Stimulated activated CD8-positive, alpha-beta memory T cell treated with anti-CD3 and anti-CD28 coated beads, Interleukin-4, amount 100 ng/mL, for 4 hours (primary cell): ENCODE measurements at regions not wholly inside any gene's neighbourhood (a gene's known extent, or its start where the extent isn't known, plus 50 kb on each side); places are given as distances from the start of the nearest gene placed in this dataset.

Experiments
- DNase-seq, 2 donors: peaks; one replicate each; pipeline ENCODE4 v3.0.0-alpha.2; 2020; ENCODE audit warnings: low read depth in 2 of 2, low spot score in 1 of 2

GRCh38 chr3:30354513-30354912 lies 251.9 kb upstream of the TGFBR2 start:
- DNase-seq = no peak

- DNase-seq = no peak
Observed at GRCh38 chr3:30354972-30355371, 251.4 kb upstream of the TGFBR2 start.

GRCh38 chr3:30355622-30356021 lies 250.8 kb upstream of the TGFBR2 start:
- no peak for DNase-seq

GRCh38 chr3:30356866-30357753 lies 249.3 kb upstream of the TGFBR2 start:
- no peak for DNase-seq

GRCh38 chr3:30357897-30358296 lies 248.5 kb upstream of the TGFBR2 start:
- DNase-seq = no peak

- no peak for DNase-seq
Observed at GRCh38 chr3:30358871-30359270, 247.5 kb upstream of the TGFBR2 start.

GRCh38 chr3:30368978-30369377 lies 237.4 kb upstream of the TGFBR2 start:
- DNase-seq = no peak

GRCh38 chr3:30370681-30371271 lies 235.6 kb upstream of the TGFBR2 start:
- DNase-seq = no peak

- DNase-seq = no peak
Observed at GRCh38 chr3:30372837-30373236, 233.6 kb upstream of the TGFBR2 start.

- no peak for DNase-seq
Observed at GRCh38 chr3:30384546-30385072, 221.8 kb upstream of the TGFBR2 start.

- DNase-seq = no peak
Observed at GRCh38 chr3:30393079-30393478, 213.3 kb upstream of the TGFBR2 start.

GRCh38 chr3:30397030-30397429 lies 209.4 kb upstream of the TGFBR2 start:
- no peak for DNase-seq

- no peak for DNase-seq
Observed at GRCh38 chr3:30399394-30400181, 206.8 kb upstream of the TGFBR2 start.

- no peak for DNase-seq
Observed at GRCh38 chr3:30400926-30401325, 205.5 kb upstream of the TGFBR2 start.

GRCh38 chr3:30401971-30402370 lies 204.4 kb upstream of the TGFBR2 start:
- DNase-seq = no peak

- DNase-seq = no peak
Observed at GRCh38 chr3:30407651-30408050, 198.8 kb upstream of the TGFBR2 start.

- DNase-seq = no peak
Observed at GRCh38 chr3:30408105-30408557, 198.3 kb upstream of the TGFBR2 start.

- DNase-seq = no peak
Observed at GRCh38 chr3:30418443-30418842, 188.0 kb upstream of the TGFBR2 start.

- no peak for DNase-seq
Observed at GRCh38 chr3:30421266-30421665, 185.1 kb upstream of the TGFBR2 start.

GRCh38 chr3:30426293-30426993 lies 180.0 kb upstream of the TGFBR2 start:
- no peak for DNase-seq

GRCh38 chr3:30428251-30428650 lies 178.2 kb upstream of the TGFBR2 start:
- no peak for DNase-seq
